HepG2 (cell line): ENCODE measurements at regions not wholly inside any gene's neighbourhood (a gene's known extent, or its start where the extent isn't known, plus 50 kb on each side); places are given as distances from the start of the nearest gene placed in this dataset.

ENCODE experiments used
- ATAC-seq: fragments of 200-7000 bp; cut with Tn5 transposase; 3 replicates; pipeline ENCODE4 v1.9.1; 2020; ENCODE audit warnings: mild to moderate bottlenecking, moderate library complexity
- BruUV-seq: library from RNA; stranded (reverse); fragments of 400-500 nt; replicated peaks from 2 replicates; lab custom pipeline; 2021; lab: Mats Ljungman, UMichigan
- CTCF ChIA-PET: fragments of 300-600 bp; formaldehyde crosslinking; extraction: SDS; loops from one replicate; lab custom pipeline; 2021; ENCODE audit warnings: low total read pairs, inconsistent platforms, low intra/inter-chr PET ratio; lab: Yijun Ruan, JAX
- POLR2A ChIA-PET: fragments of 350-600 bp; sonication (Branson Sonifier 250); formaldehyde crosslinking; loops from one replicate; lab custom pipeline; 2020; ENCODE audit warnings: antibody characterized with exemption, inconsistent platforms; lab: Yijun Ruan, JAX
- DNase-seq: peaks from one replicate; pipeline ENCODE4 v3.0.0-alpha.2; 2015; ENCODE audit warnings: low spot score
- FAIRE-seq: peaks from 3 replicates; lab custom pipeline; 2011; peaks lifted over from hg19 to GRCh38; lab: Jason Lieb, UNC
- H2AFZ ChIP-seq: one replicate; pipeline ENCODE4 v1.6.1; 2011; ENCODE audit warnings: low read length, inconsistent platforms
- H3K27ac ChIP-seq: fragments of 300-600 bp; 3 replicates; pipeline ENCODE4 v1.8.0; 2011; ENCODE audit warnings: mixed run types, mild to moderate bottlenecking, mixed read lengths, low read length, inconsistent platforms; ENCODE audit not compliant: insufficient read depth; ENCODE audit errors: extremely low read length
- H3K27me3 ChIP-seq, 2 experiments: fragments of 200-600 bp in 1 of 2; 2 replicates in 1 of 2; 3 replicates in 1 of 2; pipeline versions ENCODE4 v1.6.0 to v1.8.0; 2011; ENCODE audit warnings: low read length in 2 of 2, mild to moderate bottlenecking in 2 of 2, moderate library complexity in 2 of 2, inconsistent platforms in 1 of 2; ENCODE audit not compliant: insufficient read depth in 2 of 2, control insufficient read depth in 1 of 2
- H3K36me3 ChIP-seq, 2 experiments: fragments of 200-600 bp in 1 of 2; replicated peaks in 1 of 2; 2 replicates in 1 of 2; 3 replicates in 1 of 2; pipeline versions ENCODE4 v1.5.1 to v1.8.0; 2011; ENCODE audit warnings: low read length in 2 of 2, inconsistent platforms in 1 of 2; ENCODE audit not compliant: insufficient read depth in 2 of 2, control insufficient read depth in 1 of 2
- H3K4me1 ChIP-seq: 2 replicates; pipeline ENCODE4 v1.5.1; 2012; ENCODE audit warnings: low read length, inconsistent platforms; ENCODE audit not compliant: insufficient read depth
- H3K4me2 ChIP-seq: 2 replicates; pipeline ENCODE4 v1.6.0; 2011; ENCODE audit warnings: low read depth, low read length, inconsistent platforms
- H3K4me3 ChIP-seq, 3 experiments: fragments of 200-600 bp in 1 of 3; sonication (generic), shearing (Covaris generic) in 1 of 3; replicated peaks in 1 of 3; 2 replicates each; pipeline ENCODE4 v1.5.1; 2011 to 2016; ENCODE audit warnings: low read length in 3 of 3, inconsistent platforms in 2 of 3, low read depth in 2 of 3, mild to moderate bottlenecking in 2 of 3, control low read depth in 1 of 3, mixed read lengths in 1 of 3; ENCODE audit not compliant: insufficient read depth in 1 of 3
- H3K79me2 ChIP-seq: one replicate; pipeline ENCODE4 v1.6.1; 2011; ENCODE audit warnings: low read length, inconsistent platforms; ENCODE audit not compliant: insufficient read depth
- H3K9ac ChIP-seq: 2 replicates; pipeline ENCODE4 v1.6.0; 2011; ENCODE audit warnings: mild to moderate bottlenecking, low read depth, low read length, inconsistent platforms; ENCODE audit not compliant: insufficient read depth
- H3K9me3 ChIP-seq: 2 replicates; pipeline ENCODE4 v1.5.1; 2012; ENCODE audit warnings: mild to moderate bottlenecking, low read length
- H4K20me1 ChIP-seq: 2 replicates; pipeline ENCODE4 v1.6.0; 2011; ENCODE audit warnings: inconsistent platforms, mild to moderate bottlenecking, low read length, moderate library complexity; ENCODE audit not compliant: insufficient read depth
- NFE2L1 ChIP-seq: sonication (generic); formaldehyde crosslinking; IDR thresholded peaks from 2 replicates; pipeline ENCODE4 v1.4.0; 2020; ENCODE audit warnings: missing genetic modification reagents, mild to moderate bottlenecking, borderline replicate concordance
- UBTF ChIP-seq: sonication (generic); formaldehyde crosslinking; IDR thresholded peaks from 2 replicates; pipeline ENCODE4 v1.4.0; 2020; ENCODE audit warnings: mild to moderate bottlenecking, missing genetic modification reagents
- ZNF121 ChIP-seq: sonication (generic); formaldehyde crosslinking; IDR thresholded peaks from 2 replicates; pipeline ENCODE4 v1.5.0; 2020; ENCODE audit warnings: mild to moderate bottlenecking, missing genetic modification reagents
- ZNF34 ChIP-seq: sonication (generic); formaldehyde crosslinking; IDR thresholded peaks from 2 replicates; pipeline ENCODE4 v1.4.0; 2020; ENCODE audit warnings: mild to moderate bottlenecking, missing genetic modification reagents, borderline replicate concordance
- ZNF674 ChIP-seq: sonication (generic); formaldehyde crosslinking; IDR thresholded peaks from 2 replicates; pipeline ENCODE4 v1.5.0; 2020; ENCODE audit warnings: low read depth, mild to moderate bottlenecking, missing genetic modification reagents
- ZNF761 ChIP-seq: sonication (generic); formaldehyde crosslinking; conservative IDR thresholded peaks from 2 replicates; pipeline ENCODE4 v1.4.0; 2020; ENCODE audit warnings: mild to moderate bottlenecking, missing genetic modification reagents
- ZNF775 ChIP-seq: sonication (generic); formaldehyde crosslinking; IDR thresholded peaks from 2 replicates; pipeline ENCODE4 v1.4.0; 2020; ENCODE audit warnings: missing genetic modification reagents, mild to moderate bottlenecking, moderate library complexity, borderline replicate concordance
- WGBS: methylation state at CpG from one replicate; pipeline ENCODE4 v1.1.6; 2017; ENCODE audit warnings: low lambda C conversion rate; 5-methylcytosine and 5-hydroxymethylcytosine counted together
- in situ Hi-C: cut with HindIII; loops from 2 replicates; pipeline ENCODE4 v1.10.0; 2017; ENCODE audit warnings: low pct_unique_long_range_greater_than_20kb; ENCODE audit not compliant: extremely low pct_ligation_motif_present
- intact Hi-C: fragments of 100-400 bp; cut with micrococcal nuclease; formaldehyde crosslinking; loops from one replicate; pipeline ENCODE4 v1.10.0; 2022; ENCODE audit not compliant: unreplicated experiment
- TF ChIP-seq, protein P1 (sequence below): sonication (generic); formaldehyde crosslinking; IDR thresholded peaks from 2 replicates; pipeline ENCODE4 v1.4.0; 2020; ENCODE audit warnings: missing genetic modification reagents

DNA sequence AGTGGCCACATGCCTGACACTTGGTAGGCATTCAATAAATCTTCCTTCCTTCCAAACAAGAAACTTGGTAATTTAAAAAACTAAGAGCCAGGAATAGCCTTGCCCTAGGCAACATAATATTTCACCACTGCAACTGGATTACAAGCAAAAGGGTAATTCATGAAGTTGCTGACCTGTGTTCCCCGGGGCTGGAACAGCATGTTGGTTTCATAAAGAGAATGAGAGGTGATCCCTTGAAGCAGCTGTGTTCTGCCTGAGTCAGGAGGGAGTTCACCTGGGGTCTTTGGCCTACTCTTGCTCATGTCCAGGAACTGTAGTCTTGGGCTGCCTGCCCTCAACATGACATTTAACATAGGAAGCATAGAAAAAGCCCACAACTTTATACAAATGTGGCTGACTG lies 329.0 kb upstream of the DAB1 start:
- in situ Hi-C loops, result no loop called here
- Histone ChIP-seq H2AFZ (no peak overlapping the region), H3K4me1 (no peaks in the 10 kb centered on the region), H3K9ac (no peak overlapping the region), H3K4me2 (no peak overlapping the region), H3K27ac (no peak overlapping the region), H4K20me1 (no peaks in the 10 kb centered on the region; the same call in 1 of the 2 replicates)
- DNase-seq (no peak), ATAC-seq (no peak)
- CTCF ChIA-PET, result no interaction called here
- no peak for TF ChIP-seq ZNF775 (CRISPR knock-in tag)
- no peak for TF ChIP-seq ZNF674 (CRISPR knock-in tag)
- no peak for TF ChIP-seq NFE2L1 (CRISPR knock-in tag)
- TF ChIP-seq, protein P1, sequence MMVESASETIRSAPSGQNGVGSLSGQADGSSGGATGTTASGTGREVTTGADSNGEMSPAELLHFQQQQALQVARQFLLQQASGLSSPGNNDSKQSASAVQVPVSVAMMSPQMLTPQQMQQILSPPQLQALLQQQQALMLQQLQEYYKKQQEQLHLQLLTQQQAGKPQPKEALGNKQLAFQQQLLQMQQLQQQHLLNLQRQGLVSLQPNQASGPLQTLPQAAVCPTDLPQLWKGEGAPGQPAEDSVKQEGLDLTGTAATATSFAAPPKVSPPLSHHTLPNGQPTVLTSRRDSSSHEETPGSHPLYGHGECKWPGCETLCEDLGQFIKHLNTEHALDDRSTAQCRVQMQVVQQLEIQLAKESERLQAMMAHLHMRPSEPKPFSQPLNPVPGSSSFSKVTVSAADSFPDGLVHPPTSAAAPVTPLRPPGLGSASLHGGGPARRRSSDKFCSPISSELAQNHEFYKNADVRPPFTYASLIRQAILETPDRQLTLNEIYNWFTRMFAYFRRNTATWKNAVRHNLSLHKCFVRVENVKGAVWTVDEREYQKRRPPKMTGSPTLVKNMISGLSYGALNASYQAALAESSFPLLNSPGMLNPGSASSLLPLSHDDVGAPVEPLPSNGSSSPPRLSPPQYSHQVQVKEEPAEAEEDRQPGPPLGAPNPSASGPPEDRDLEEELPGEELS, result no peak
- TF ChIP-seq ZNF761 (CRISPR knock-in tag), result no peak
- TF ChIP-seq UBTF (CRISPR knock-in tag), result no peak
- no peak for TF ChIP-seq ZNF121 (CRISPR knock-in tag)
- no peak for TF ChIP-seq ZNF34 (CRISPR knock-in tag)
- TF ChIP-seq, all 625 proteins: peak for 0
- POLR2A ChIA-PET, result no interaction called here
- FAIRE-seq, result no peak
- intact Hi-C loops, result no loop called here
- 0% methylated on average over 1 of the region's 1 CpG for WGBS
- Histone ChIP-seq H3K4me3 (no peak overlapping the region), H3K9me3 (no peaks in the 10 kb centered on the region), H3K36me3 (no peaks in the 10 kb centered on the region), H3K79me2 (no peaks in the 10 kb centered on the region), H3K27me3 (peaks cover 0 to 6% of the 10 kb centered on the region in 2 experiments; a peak in 1 of 5 replicates)
- no TSS peak for BruUV-seq
